H1 (cell line): ENCODE measurements at regions not wholly inside any gene's neighbourhood (a gene's known extent, or its start where the extent isn't known, plus 50 kb on each side); places are given as distances from the start of the nearest gene placed in this dataset.
A peak's percentile ranks its signal among the peaks of the same experiment; 100 is the strongest.

Experiments used
- CTCF ChIA-PET: fragments of 300-600 bp; sonication (Branson Sonifier 250); formaldehyde crosslinking; loops from one replicate; lab custom pipeline; 2021; ENCODE audit not compliant: partially characterized antibody; lab: Charles Lee
- POLR2A ChIA-PET: fragments of 300-600 bp; sonication (Branson Sonifier 250); formaldehyde crosslinking; loops from one replicate; lab custom pipeline; 2021; ENCODE audit warnings: inconsistent platforms; ENCODE audit not compliant: partially characterized antibody; lab: Charles Lee
- DNase-seq, 2 experiments: peaks; one replicate each; pipeline versions ENCODE4 v3.0.0 to v3.0.0-alpha.2; 2010 to 2022; ENCODE audit warnings: low spot score in 2 of 2, low read depth in 1 of 2, mixed read lengths in 1 of 2
- FAIRE-seq: peaks from 2 replicates; lab custom pipeline; 2011; peaks lifted over from hg19 to GRCh38; lab: Jason Lieb, UNC
- H2AFZ ChIP-seq: 2 replicates; pipeline ENCODE4 v1.8.1; 2012; ENCODE audit warnings: low read length, inconsistent platforms
- H2AK5ac ChIP-seq: 2 replicates; pipeline ENCODE4 v1.6.1; 2013; ENCODE audit warnings: low read depth, low read length
- H2BK120ac ChIP-seq: replicated peaks from 2 replicates; pipeline ENCODE3; 2013; ENCODE audit warnings: low read depth, low read length, inconsistent platforms
- H2BK12ac ChIP-seq: 2 replicates; pipeline ENCODE4 v1.6.1; 2013; ENCODE audit warnings: low read depth, low read length
- H2BK15ac ChIP-seq: 2 replicates; pipeline ENCODE4 v1.6.1; 2013; ENCODE audit warnings: low read length
- H2BK20ac ChIP-seq: 2 replicates; pipeline ENCODE4 v1.6.1; 2013; ENCODE audit warnings: low read length
- H2BK5ac ChIP-seq: 2 replicates; pipeline ENCODE4 v1.6.1; 2013; ENCODE audit warnings: low read depth, low read length
- H3K14ac ChIP-seq: 2 replicates; pipeline ENCODE4 v1.6.1; 2013; ENCODE audit warnings: inconsistent platforms; ENCODE audit not compliant: insufficient read length
- H3K18ac ChIP-seq: 2 replicates; pipeline ENCODE4 v1.6.1; 2013; ENCODE audit warnings: low read length; ENCODE audit errors: extremely low read depth
- H3K23ac ChIP-seq: 2 replicates; pipeline ENCODE4 v1.6.1; 2013; ENCODE audit warnings: inconsistent platforms; ENCODE audit not compliant: insufficient read length
- H3K23me2 ChIP-seq: 2 replicates; pipeline ENCODE4 v1.6.1; 2013; ENCODE audit warnings: low read depth, low read length
- H3K27ac ChIP-seq: 2 replicates; pipeline ENCODE4 v1.6.1; 2011; ENCODE audit warnings: low read depth, low read length, inconsistent platforms
- H3K27me3 ChIP-seq, 4 experiments: replicated peaks in 1 of 4; 1 replicate in 1 of 4; 2 replicates in 3 of 4; pipeline versions ENCODE4 v1.6.1 to v1.8.1; 2011 to 2013; ENCODE audit warnings: low read length in 3 of 4, mild to moderate bottlenecking in 3 of 4, inconsistent platforms in 2 of 4, mixed read lengths in 2 of 4, moderate library complexity in 1 of 4; ENCODE audit not compliant: control insufficient read depth in 3 of 4, insufficient read depth in 3 of 4; ENCODE audit errors: extremely low read depth in 1 of 4
- H3K36me3 ChIP-seq, 4 experiments: 2 replicates each; pipeline versions ENCODE4 v1.6.1 to v1.8.1; 2011 to 2013; ENCODE audit warnings: mild to moderate bottlenecking in 4 of 4, low read length in 3 of 4, moderate library complexity in 2 of 4, control low read depth in 1 of 4, inconsistent platforms in 1 of 4; ENCODE audit not compliant: insufficient read depth in 4 of 4, control insufficient read depth in 2 of 4
- H3K4ac ChIP-seq: replicated peaks from 2 replicates; pipeline ENCODE3; 2013; ENCODE audit warnings: low read length, low read depth, mixed read lengths, inconsistent platforms; ENCODE audit not compliant: insufficient read length
- H3K4me1 ChIP-seq, 4 experiments: replicated peaks in 1 of 4; 1 replicate in 1 of 4; 2 replicates in 3 of 4; pipeline versions ENCODE4 v1.6.1 to v1.8.1; 2011 to 2013; ENCODE audit warnings: low read length in 3 of 4, inconsistent platforms in 2 of 4, mixed read lengths in 1 of 4; ENCODE audit not compliant: insufficient read depth in 4 of 4, control insufficient read depth in 3 of 4
- H3K4me2 ChIP-seq, 2 experiments: 2 replicates each; pipeline versions ENCODE4 v1.6.1 to v1.8.1; 2011 to 2013; ENCODE audit warnings: low read depth in 2 of 2, low read length in 2 of 2, control low read depth in 1 of 2, inconsistent platforms in 1 of 2, mild to moderate bottlenecking in 1 of 2; ENCODE audit not compliant: insufficient read depth in 1 of 2
- H3K4me3 ChIP-seq, 4 experiments: fragments of 200-600, 300-600 bp in 1 of 4; sonication (generic), shearing (Covaris generic), sonication (Bioruptor Twin) in 1 of 4; 2 replicates each; pipeline versions ENCODE4 v1.5.1 to v1.8.1; 2011 to 2016; ENCODE audit warnings: low read length in 4 of 4, low read depth in 3 of 4, control low read depth in 2 of 4, inconsistent platforms in 2 of 4, mild to moderate bottlenecking in 2 of 4, mixed read lengths in 1 of 4, moderate library complexity in 1 of 4; ENCODE audit not compliant: insufficient read depth in 2 of 4; ENCODE audit errors: extremely low read depth in 1 of 4
- H3K56ac ChIP-seq: replicated peaks from 2 replicates; pipeline ENCODE3; 2013; ENCODE audit warnings: low read depth, mild to moderate bottlenecking, mixed read lengths, low read length, inconsistent platforms; ENCODE audit not compliant: insufficient read length
- H3K79me1 ChIP-seq: 2 replicates; pipeline ENCODE4 v1.6.1; 2013; ENCODE audit warnings: low read depth, low read length, control low read depth
- H3K79me2 ChIP-seq, 2 experiments: 2 replicates each; pipeline versions ENCODE4 v1.6.1 to v1.8.1; 2012 to 2013; ENCODE audit warnings: low read length in 2 of 2, mild to moderate bottlenecking in 2 of 2, inconsistent platforms in 1 of 2; ENCODE audit not compliant: insufficient read depth in 2 of 2, control insufficient read depth in 1 of 2
- H3K9ac ChIP-seq, 4 experiments: replicated peaks in 1 of 4; 1 replicate in 1 of 4; 2 replicates in 3 of 4; pipeline versions ENCODE4 v1.6.1 to v1.8.1; 2011 to 2013; ENCODE audit warnings: low read depth in 3 of 4, low read length in 3 of 4, control low read depth in 2 of 4, mild to moderate bottlenecking in 2 of 4, moderate library complexity in 2 of 4, inconsistent platforms in 1 of 4; ENCODE audit errors: extremely low read depth in 1 of 4
- H3K9me3 ChIP-seq, 2 experiments: 2 replicates each; pipeline versions ENCODE4 v1.6.1 to v1.8.1; 2012 to 2013; ENCODE audit warnings: mild to moderate bottlenecking in 2 of 2, moderate library complexity in 2 of 2, control low read depth in 1 of 2, inconsistent platforms in 1 of 2, low read depth in 1 of 2, low read length in 1 of 2, mixed read lengths in 1 of 2; ENCODE audit not compliant: insufficient read depth in 2 of 2
- H4K20me1 ChIP-seq, 2 experiments: replicated peaks in 1 of 2; 2 replicates each; pipeline versions ENCODE3 to v1.8.1; 2011 to 2013; ENCODE audit warnings: inconsistent platforms in 2 of 2, low read length in 2 of 2, mild to moderate bottlenecking in 1 of 2; ENCODE audit not compliant: insufficient read depth in 2 of 2, control insufficient read depth in 1 of 2
- H4K5ac ChIP-seq: 2 replicates; pipeline ENCODE4 v1.6.1; 2013; ENCODE audit warnings: low read length, low read depth, mixed read lengths, inconsistent platforms; ENCODE audit not compliant: insufficient read length
- H4K8ac ChIP-seq: 2 replicates; pipeline ENCODE4 v1.8.0; 2013; ENCODE audit warnings: mild to moderate bottlenecking, moderate library complexity, low read length, inconsistent platforms; ENCODE audit not compliant: insufficient read depth; ENCODE audit errors: extremely low read depth
- H4K91ac ChIP-seq: replicated peaks from 2 replicates; pipeline ENCODE3; 2013; ENCODE audit warnings: low read length, mixed read lengths, inconsistent platforms; ENCODE audit not compliant: insufficient read length
- ASH2L ChIP-seq: fragments of 200-600, 300-600 bp; sonication (generic); IDR thresholded peaks from one replicate; pipeline ENCODE4 v1.7.1; 2017; ENCODE audit warnings: low read length
- BRCA1 ChIP-seq: IDR thresholded peaks from 2 replicates; pipeline ENCODE4 v1.6.1; 2012; ENCODE audit warnings: low read depth, low read length, improper control_type of control experiment
- CREB1 ChIP-seq: IDR thresholded peaks from 2 replicates; pipeline ENCODE4 v1.6.1; 2012; ENCODE audit warnings: inconsistent platforms
- CTBP2 ChIP-seq: IDR thresholded peaks from 2 replicates; pipeline ENCODE4 v1.7.0; 2011; ENCODE audit warnings: borderline replicate concordance, mild to moderate bottlenecking, moderate library complexity, mixed read lengths, low read length; ENCODE audit not compliant: insufficient read depth, insufficient read length
- HDAC2 ChIP-seq, 2 experiments: fragments of 300-600 bp in 1 of 2; sonication (generic) in 1 of 2; IDR thresholded peaks; 2 replicates each; pipeline ENCODE4 v1.6.1; 2011 to 2012; ENCODE audit warnings: low read depth in 2 of 2, low read length in 2 of 2, mild to moderate bottlenecking in 2 of 2, moderate library complexity in 2 of 2, borderline replicate concordance in 1 of 2, inconsistent platforms in 1 of 2
- KDM1A ChIP-seq: fragments of 200-600, 300-600 bp; sonication (generic); IDR thresholded peaks from 2 replicates; pipeline ENCODE4 v1.7.1; 2016; ENCODE audit warnings: mild to moderate bottlenecking, low read length, borderline replicate concordance
- NANOG ChIP-seq: IDR thresholded peaks from 2 replicates; pipeline ENCODE4 v1.6.1; 2011; ENCODE audit warnings: low read length, low read depth, mild to moderate bottlenecking, inconsistent platforms; ENCODE audit not compliant: insufficient read depth, poor library complexity, severe bottlenecking
- POLR2AphosphoS5 ChIP-seq: IDR thresholded peaks from 2 replicates; pipeline ENCODE4 v1.6.1; 2011; ENCODE audit warnings: low read depth, low read length
- SIRT6 ChIP-seq: IDR thresholded peaks from one replicate; pipeline ENCODE4 v1.7.1; 2012; ENCODE audit warnings: low read length, inconsistent platforms
- SUZ12 ChIP-seq: fragments of 200-600 bp; sonication (generic); IDR thresholded peaks from 2 replicates; pipeline ENCODE4 v1.6.1; 2012; ENCODE audit warnings: mild to moderate bottlenecking, inconsistent platforms, low read length, moderate library complexity, mixed read lengths
- WGBS, 2 experiments: shearing (Covaris generic) in 1 of 2; methylation state at CpG; one replicate each; pipeline versions ENCODE4 v1.1.6 to v1.1.7; 2013 to 2015; ENCODE audit warnings: low lambda C conversion rate in 2 of 2, mixed read lengths in 2 of 2, inconsistent platforms in 1 of 2, low coverage in 1 of 2, missing lambda C conversion rate in 1 of 2; ENCODE audit not compliant: insufficient replicate concordance in 2 of 2, insufficient coverage in 1 of 2, insufficient read length in 1 of 2; ENCODE audit errors: extremely low coverage in 1 of 2, missing lambda C conversion rate in 1 of 2; 5-methylcytosine and 5-hydroxymethylcytosine counted together
- TF ChIP-seq, protein P1 (sequence below): IDR thresholded peaks from 2 replicates; pipeline ENCODE4 v1.6.1; 2012; ENCODE audit warnings: inconsistent platforms
- TF ChIP-seq, protein P2 (sequence below): IDR thresholded peaks from 2 replicates; pipeline ENCODE4 v1.6.1; 2011; ENCODE audit warnings: low read length, improper control_type of control experiment

DNA sequence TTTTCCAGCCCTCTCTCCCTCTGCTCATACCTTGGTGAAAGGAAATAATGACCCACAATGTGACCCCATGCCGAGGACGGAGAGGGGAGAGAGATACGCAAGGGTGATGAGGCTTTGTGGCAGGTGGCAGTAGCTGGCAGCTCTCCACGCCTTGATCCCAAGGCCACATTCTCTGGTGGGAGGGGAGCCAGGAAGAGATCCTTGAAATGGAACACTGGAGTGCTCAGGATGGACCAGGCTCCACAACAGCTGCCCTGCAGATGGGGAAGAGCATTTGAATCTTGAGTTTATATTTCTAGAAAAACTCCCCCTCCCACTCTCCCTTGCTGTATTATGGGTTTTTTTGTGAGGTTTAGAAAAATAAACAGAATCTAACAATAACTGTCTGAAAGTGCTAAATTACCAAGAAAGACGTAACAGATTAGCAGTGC lies 61.6 kb upstream of the CDON start:
- Histone ChIP-seq H2BK5ac (no peak overlapping the region), H2BK15ac (peak overlapping the region; percentile 82; the same call in 1 of the 2 replicates), H3K27me3 (no peaks in the 10 kb centered on the region), H4K20me1 (no peaks in the 10 kb centered on the region), H4K91ac (no peak overlapping the region), H3K18ac (no peak overlapping the region), H3K14ac (no peak overlapping the region), H3K23ac (no peak overlapping the region), H3K79me1 (no peaks in the 10 kb centered on the region), H3K36me3 (no peaks in the 10 kb centered on the region), H3K4me1 (peaks cover 0 to 7% (median 2%) of the 10 kb centered on the region in 4 experiments; a peak in 4 of 7 replicates), H3K4me2 (no peak overlapping the region), H3K4ac (no peak overlapping the region), H2BK12ac (no peak overlapping the region), H3K56ac (no peak overlapping the region), H3K9ac (no peak overlapping the region), H4K5ac (no peak overlapping the region), H3K27ac (no peak overlapping the region), H2AK5ac (no peak overlapping the region), H3K79me2 (no peaks in the 10 kb centered on the region), H2BK20ac (no peak overlapping the region; the same call in 1 of the 2 replicates), H2BK120ac (no peak overlapping the region), H3K23me2 (no peaks in the 10 kb centered on the region), H3K9me3 (no peaks in the 10 kb centered on the region), H3K4me3 (no peak overlapping the region), H4K8ac (no peak overlapping the region), H2AFZ (no peak overlapping the region)
- FAIRE-seq (no peak), DNase-seq (no peak)
- ChIA-PET CTCF (interaction anchor here (1.2 to 2.7 kb wide), 2 partner anchors 9 to 63 kb away, joined by 3 to 15 read pairs; no protein-coding TSS in a partner anchor), POLR2A (interaction anchor here (0.9 kb wide), 1 partner anchor 12 kb away, joined by 3 read pairs; no protein-coding TSS in a partner anchor)
- WGBS, 2 experiments: 76% methylated on average over 5 of the region's 5 CpGs; no CpG with 5 or more reads in 1 of the 2 experiments
- TF ChIP-seq HDAC2 (IDR thresholded peaks at IDR 0.05; ENCODE audit: borderline replicate concordance in 1 of 2, low read depth in 2 of 2, low read length in 2 of 2): no peak
- TF ChIP-seq, protein P1, sequence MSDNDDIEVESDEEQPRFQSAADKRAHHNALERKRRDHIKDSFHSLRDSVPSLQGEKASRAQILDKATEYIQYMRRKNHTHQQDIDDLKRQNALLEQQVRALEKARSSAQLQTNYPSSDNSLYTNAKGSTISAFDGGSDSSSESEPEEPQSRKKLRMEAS: no peak
- no peak for TF ChIP-seq ASH2L
- no peak for TF ChIP-seq NANOG
- no peak for TF ChIP-seq BRCA1
- no peak for TF ChIP-seq CTBP2
- TF ChIP-seq SUZ12: no peak
- no peak for TF ChIP-seq CREB1
- no peak for TF ChIP-seq KDM1A
- no peak for TF ChIP-seq SIRT6
- TF ChIP-seq, protein P2, sequence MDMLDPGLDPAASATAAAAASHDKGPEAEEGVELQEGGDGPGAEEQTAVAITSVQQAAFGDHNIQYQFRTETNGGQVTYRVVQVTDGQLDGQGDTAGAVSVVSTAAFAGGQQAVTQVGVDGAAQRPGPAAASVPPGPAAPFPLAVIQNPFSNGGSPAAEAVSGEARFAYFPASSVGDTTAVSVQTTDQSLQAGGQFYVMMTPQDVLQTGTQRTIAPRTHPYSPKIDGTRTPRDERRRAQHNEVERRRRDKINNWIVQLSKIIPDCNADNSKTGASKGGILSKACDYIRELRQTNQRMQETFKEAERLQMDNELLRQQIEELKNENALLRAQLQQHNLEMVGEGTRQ: no peak
- TF ChIP-seq POLR2AphosphoS5: no peak
